Panc1 (cell line): ENCODE measurements at regions not wholly inside any gene's neighbourhood (a gene's known extent, or its start where the extent isn't known, plus 50 kb on each side); places are given as distances from the start of the nearest gene placed in this dataset.

Experiments used
- CTCF ChIP-seq: fragments of 450-650 bp; IDR thresholded peaks from 2 replicates; pipeline ENCODE4 v1.5.1; 2017; ENCODE audit warnings: mild to moderate bottlenecking
- POLR2AphosphoS5 ChIP-seq: IDR thresholded peaks from 2 replicates; pipeline ENCODE4 v1.6.1; 2012; ENCODE audit warnings: mild to moderate bottlenecking, low read depth, low read length, moderate library complexity

- TF ChIP-seq CTCF (no peak), POLR2AphosphoS5 (no peak)
Observed at GRCh38 chr9:90070469-90070868, 465.7 kb downstream of the GADD45G start.
